NCI-H69 (cell line): ENCODE measurements at regions not wholly inside any gene's neighbourhood (a gene's known extent, or its start where the extent isn't known, plus 50 kb on each side); places are given as distances from the start of the nearest gene placed in this dataset.

Experiments
- DNase-seq: peaks from one replicate; lab custom pipeline; 2025; lab: John Stamatoyannopoulos, UW

DNA sequence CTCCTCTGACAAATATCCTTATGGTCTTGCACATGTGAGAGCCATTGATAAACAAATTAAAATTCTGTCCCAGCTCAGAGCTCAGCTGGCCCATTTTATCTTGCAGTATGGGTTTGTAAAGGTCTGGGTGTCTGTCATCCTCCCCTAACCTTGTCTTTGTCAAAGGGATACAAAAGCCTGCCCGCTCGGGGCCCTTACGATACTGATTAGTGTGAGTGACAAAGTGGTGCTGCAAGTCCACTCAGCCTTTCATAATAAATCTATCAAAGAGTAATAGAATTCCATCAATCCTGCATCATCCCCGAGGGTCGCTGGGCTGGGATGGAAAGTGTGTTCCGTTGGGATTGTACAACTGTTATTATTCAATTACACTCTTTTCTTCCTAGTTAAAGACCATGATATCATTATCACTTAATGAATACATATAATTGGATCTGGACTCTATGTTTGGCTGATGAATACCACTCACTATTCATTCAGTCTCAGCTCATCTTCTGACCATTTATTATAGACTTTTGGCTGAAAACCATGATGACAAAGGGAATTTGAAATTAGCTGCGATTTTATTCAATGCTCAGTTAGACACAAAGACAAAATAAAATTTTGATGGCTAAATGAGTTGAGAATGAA, 122.5 kb upstream of the FOXD3 start:
- DNase-seq = no peak

DNA sequence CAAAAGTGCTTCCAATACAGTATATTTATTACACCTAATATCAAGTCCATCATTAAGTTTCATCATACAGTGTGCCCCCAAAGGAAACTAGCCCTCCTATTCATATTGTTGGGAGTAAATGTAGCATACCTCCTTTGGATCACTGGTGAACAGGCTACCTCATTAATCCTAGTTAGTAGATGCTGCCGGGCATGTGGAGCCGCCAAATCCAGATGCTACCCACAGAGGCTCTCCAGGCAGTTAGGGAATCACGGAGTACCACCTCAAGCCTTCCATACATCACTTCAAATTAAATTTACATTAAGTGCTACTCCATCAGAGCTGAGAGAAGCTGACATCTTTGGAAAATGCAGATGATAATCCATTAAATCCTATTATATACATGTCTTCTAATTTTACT, 121.7 kb upstream of the FOXD3 start:
- no peak for DNase-seq

DNA sequence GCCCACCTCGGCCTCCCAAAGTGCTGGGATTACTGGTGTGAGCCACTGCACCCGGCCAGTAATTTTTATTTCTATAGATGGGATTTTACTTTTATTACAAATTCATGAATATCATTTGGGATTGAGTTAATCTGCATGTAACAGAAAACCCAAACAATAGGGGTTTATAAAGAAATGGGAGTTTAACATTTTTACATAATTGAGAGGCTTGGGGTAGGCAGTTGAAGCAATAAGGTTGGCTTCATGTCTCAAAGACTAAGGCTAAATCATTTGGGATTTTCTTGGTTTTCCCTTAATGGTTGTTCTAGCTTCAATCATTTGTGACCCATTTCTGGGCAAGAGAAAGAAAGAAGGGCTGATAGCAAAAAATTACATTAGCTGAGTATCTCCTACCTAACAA, 118.7 kb upstream of the FOXD3 start:
- DNase-seq = no peak

DNA sequence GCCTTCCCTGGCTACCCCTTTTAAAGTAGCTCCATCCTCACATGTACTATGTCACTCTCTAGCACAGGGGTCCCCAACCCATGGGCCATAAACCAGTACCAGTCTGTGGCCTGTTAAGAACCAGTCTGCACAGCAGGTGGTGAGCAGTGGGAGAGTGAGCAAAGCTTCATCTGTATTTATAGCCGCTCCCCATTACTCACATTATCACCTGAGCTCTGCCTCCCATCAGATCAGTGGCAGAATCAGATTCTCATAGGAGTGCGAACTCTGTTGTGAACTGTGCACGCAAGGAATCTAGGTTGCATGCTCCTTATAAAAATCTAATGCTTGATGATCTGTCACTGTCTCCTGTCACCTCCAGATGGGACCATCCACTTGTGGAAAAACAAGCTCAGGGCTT, 116.6 kb upstream of the FOXD3 start:
- no peak for DNase-seq

DNA sequence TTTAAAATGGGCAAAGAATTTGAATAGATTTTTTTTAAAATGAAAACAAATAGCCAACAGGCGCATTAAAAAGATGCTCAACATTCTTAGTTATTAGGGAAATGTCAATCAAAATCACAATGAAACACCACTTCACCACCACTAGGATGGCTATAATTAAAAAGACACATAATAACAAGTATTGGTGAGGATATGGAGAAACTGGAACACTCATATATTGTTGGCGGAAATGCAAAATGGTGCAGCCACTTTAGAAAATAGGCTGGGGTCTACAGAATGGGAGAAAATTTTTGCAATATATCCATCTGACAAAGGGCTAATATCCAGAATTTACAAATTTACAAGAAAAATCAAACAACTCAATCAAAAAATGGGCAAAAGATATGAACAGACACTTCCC, 107.8 kb upstream of the FOXD3 start:
- DNase-seq = no peak

DNA sequence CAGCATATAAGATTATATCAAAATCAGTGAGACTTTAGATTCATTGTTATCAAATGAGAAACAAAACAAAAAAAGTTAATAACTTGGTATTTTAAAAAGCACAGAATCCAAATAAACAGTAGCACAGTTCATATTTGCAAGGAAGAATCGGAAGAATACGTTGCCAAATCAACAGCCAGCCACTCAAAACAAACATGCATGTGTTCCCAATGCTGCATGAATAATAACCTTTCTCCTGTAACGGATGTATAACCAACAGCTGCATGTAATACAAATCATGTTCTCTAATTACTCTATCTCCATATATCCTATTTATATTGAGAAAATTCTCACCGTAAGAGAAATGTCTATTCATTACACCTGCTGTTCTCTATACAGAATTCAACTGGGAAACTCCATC, 98.9 kb upstream of the FOXD3 start:
- no peak for DNase-seq

DNA sequence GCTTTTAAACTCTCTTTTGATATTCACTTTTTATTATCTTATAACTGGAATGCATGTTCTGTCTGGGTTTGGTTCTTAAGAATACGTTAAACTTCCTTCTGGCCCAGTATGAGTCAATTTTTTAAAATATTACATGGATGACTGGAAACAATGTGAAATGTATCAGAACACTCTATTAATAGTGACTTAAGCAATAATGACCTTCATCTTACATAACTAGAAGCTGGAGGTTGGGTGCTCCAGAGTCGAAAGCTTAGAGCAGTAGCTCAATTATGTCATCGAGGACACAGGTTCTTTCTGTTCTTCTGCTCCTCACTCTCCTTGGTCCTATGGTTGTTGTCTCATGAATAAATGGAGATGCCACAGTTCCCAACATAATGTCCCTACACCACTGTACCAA, 91.6 kb upstream of the FOXD3 start:
- DNase-seq = no peak

DNA sequence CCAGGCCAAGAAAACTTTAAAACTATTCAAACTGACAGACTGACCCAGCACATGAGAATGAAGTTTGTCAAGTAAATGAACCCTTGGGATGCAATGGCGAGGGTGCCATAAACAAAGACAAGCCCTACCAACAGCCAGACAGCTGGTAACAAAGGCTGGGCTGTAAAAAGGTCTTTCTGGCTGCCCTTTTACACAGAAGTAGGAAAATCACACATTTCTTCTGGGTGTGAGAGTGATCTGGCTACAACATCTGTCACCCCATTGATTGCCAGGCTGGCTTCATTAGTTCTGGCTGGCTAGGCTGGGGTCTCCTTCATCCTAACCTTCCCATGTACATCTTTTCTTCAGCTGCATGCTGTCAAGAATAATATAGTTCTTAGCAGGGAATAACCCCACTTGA, 83.6 kb upstream of the FOXD3 start:
- DNase-seq = no peak

DNA sequence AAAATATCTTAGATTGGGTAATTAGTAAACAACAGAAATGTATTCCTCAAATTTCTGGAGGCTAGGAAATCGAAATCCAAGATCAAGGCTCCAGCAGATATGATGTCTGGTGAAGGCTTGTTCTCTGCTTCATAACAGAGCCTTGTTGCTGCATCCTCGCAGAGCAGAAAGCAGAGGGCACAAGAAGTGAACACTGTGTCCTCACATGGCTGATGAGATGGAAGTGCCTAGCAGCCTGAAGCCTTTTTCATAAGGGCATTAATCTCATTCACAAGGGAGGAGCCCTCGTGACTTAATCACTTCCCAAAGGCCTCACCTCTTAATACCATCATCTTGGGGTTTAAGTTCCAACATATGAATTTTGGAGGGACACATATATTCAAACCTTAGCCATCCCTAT, 77.2 kb upstream of the FOXD3 start:
- DNase-seq = no peak

DNA sequence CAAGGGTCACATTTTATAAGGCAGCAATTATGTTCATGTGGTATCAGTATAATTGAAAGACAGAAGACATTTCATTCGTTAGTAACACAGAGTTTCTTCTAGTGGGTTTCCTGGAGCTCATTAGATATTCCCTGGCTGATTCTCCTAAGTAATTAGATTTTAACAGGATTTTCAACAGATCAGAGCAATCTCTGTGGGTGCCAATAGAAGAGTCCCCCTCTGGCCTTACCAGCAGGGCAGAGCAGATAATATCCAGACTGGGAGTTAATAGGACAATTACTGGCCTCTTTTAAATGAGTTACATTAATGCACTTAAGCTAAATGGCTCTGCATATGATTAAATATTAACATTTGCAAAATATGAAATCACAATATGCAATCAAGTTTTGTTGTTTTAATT, 74.2 kb upstream of the FOXD3 start:
- no peak for DNase-seq

DNA sequence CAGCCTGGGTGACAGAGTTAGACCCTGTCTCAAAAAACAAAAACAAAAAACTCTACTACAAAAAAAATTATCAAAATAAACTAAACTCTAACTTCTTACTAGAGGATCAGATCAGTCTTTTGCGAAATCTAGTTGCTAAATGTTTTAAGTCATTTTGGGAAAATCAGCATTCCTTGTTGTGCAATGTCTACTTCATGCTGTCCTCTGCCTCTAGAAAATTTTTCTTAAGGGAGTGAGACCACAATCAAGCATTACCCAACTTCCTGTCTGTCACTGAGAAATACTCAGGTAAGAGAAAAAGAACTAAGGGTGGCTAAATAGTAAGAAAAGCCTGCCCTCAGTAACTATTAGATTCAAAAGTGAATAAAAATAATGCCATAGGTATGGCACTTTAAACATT, 67.2 kb upstream of the FOXD3 start:
- DNase-seq = no peak

DNA sequence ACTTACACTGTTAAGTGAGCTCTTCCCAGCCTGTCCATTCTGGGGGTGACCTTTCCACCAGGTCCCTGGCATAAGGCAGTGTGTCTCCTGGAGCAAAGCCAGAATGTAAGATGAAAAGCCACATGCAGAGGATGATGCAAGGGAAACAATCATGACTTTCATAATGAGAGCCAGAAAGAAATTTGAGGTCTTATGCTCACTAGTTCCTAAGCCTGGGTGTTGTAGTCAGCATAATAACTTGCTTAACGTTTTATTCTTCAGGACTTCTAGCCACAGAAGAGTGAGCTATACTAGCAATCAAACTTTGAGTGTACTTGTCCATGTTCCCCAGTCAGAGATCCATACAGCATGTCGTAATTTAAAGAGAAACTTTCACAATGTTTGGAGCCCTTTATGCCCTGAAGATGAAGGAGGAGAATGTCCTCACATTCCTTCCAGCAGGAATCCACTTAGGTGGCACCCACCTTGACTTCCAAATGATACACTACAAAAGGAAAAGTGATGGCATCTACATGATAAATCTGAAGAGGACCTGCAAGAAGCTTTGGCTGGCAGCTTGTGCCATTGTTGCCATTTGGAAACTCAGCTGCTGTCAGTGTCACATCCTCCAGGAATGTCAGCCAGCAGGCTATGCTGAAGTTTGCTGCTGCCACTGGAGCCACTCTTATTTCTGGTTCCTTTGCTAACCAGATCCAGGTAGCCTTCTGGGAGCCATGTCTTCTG, 60.5 kb upstream of the FOXD3 start:
- DNase-seq = peak; percentile 61

DNA sequence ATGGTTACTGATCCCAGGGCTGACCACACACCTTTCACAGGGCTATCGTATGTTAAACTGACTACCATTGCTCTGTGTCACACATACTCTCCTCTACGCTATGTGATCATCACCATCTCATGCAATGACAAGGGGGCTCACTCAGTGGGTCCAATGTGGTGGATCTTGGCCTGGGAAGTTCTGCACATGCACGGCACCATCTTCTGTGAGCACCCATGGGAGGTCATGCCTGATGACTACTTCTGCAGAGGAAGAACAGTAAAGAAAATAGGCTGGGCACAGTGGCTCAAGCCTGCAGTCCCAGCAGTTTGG, 60.0 kb upstream of the FOXD3 start:
- no peak for DNase-seq

DNA sequence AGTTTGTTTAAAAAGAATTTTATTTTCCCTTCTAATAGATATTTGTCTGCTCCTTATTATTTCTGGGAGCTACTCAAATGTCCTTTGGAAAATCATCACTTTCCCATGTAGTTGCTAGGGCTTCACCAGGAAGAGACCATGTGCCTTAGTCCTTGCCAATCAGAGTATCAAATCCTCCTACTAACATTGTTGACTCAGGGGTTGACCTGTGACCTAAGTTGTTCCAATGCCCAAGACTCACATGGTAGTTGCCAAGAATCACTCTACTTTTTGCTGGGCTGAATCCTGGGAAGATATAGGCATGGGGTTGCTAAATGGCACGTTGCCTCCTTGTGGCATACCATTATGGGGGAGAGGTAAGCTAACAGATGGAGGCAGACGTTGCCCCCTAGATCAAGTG, 58.2 kb upstream of the FOXD3 start:
- peak; percentile 1 for DNase-seq

DNA sequence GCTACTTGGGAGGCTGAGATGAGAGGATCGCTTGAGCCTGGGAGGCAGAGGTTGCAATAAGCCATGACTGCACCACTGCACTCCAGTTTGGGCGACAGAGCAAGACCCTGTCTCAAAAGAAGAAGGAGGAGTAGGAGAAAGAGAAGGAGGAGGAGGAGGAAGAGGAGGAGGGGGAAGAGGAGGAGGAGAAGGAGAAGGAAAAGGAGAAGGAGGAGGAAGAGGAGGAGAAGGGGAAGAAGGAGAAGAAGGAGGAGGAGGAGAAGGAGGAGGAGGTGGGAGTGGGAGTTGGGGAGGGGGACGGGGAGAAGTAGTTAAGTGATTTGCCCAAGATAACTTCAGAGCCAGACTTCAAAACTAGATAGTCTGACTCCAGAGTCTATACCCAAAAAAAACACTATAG, 55.5 kb upstream of the FOXD3 start:
- no peak for DNase-seq

DNA sequence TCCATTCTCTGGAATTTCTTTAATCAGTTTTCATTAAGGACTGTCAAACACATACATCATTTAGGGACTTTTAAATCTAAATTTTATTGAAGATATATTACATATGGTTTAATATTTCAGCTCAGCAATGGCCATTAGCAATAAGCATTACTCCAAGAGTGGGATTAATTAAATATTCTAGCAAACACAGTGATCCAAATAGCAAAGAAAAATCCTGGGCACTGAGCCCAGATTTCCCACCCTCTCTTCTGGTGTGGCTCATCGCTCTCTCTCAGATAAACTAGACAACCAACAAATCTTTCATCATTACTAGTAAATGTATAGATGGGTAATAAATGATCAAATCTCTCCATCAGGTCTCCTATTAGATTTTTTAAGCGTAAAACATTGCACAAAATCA, 53.5 kb upstream of the FOXD3 start:
- DNase-seq = peak; percentile 2

DNA sequence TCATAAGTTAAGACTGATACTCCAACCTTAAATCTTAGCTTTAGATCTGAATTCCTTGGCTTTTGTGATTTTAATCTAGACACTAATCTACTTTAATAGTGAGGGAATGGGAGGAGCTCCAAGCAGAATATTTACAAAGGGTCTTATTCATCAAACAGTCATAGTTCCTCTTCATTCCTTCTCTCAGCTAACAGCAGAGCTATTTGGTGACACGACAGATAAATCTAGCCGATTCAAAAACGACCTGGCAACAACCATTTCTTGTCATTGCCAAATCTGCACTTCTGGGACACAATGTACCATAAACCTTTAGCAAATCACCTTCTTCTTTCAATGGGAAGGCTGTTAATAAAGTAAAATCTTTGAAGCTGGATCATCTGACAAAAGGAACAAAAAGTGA, 52.8 kb upstream of the FOXD3 start:
- no peak for DNase-seq
